22Rv1 (cell line): ENCODE measurements at regions not wholly inside any gene's neighbourhood (a gene's known extent, or its start where the extent isn't known, plus 50 kb on each side); places are given as distances from the start of the nearest gene placed in this dataset.

Experiments used
- H3K27ac ChIP-seq: fragments of 450-650 bp; 2 replicates; pipeline ENCODE4 v1.5.1; 2017
- ZFX ChIP-seq: fragments of 450-650 bp; IDR thresholded peaks from 2 replicates; pipeline ENCODE4 v1.6.1; 2017; ENCODE audit warnings: antibody characterized with exemption, borderline replicate concordance
- TF ChIP-seq, protein P1 (sequence below): fragments of 450-650 bp; IDR thresholded peaks from 2 replicates; pipeline ENCODE4 v1.5.1; 2017; ENCODE audit warnings: mild to moderate bottlenecking

DNA sequence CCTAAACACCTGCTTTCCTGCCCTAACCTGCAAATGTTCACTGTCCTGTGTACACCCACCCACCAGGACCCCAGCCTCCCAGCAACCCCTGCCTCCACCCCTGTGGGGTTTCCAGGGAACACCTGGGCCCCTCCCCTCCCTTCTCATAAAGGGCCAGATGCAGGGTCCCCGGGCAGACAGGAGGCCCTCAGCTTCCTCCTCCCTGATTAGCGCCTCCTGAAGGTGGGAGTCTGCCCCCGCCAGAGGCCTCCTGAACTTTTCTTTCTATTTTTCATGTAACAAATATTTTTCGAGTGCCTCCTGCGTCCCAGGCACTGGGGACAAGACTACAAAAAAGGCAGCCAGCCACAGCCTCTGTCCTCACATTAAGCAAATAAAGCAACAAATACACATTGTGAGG is 135.4 kb upstream of the LINGO1 start:
- no peak overlapping the region for H3K27ac ChIP-seq
- no peak for TF ChIP-seq ZFX
- TF ChIP-seq, protein P1, sequence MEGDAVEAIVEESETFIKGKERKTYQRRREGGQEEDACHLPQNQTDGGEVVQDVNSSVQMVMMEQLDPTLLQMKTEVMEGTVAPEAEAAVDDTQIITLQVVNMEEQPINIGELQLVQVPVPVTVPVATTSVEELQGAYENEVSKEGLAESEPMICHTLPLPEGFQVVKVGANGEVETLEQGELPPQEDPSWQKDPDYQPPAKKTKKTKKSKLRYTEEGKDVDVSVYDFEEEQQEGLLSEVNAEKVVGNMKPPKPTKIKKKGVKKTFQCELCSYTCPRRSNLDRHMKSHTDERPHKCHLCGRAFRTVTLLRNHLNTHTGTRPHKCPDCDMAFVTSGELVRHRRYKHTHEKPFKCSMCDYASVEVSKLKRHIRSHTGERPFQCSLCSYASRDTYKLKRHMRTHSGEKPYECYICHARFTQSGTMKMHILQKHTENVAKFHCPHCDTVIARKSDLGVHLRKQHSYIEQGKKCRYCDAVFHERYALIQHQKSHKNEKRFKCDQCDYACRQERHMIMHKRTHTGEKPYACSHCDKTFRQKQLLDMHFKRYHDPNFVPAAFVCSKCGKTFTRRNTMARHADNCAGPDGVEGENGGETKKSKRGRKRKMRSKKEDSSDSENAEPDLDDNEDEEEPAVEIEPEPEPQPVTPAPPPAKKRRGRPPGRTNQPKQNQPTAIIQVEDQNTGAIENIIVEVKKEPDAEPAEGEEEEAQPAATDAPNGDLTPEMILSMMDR: no peak

DNA sequence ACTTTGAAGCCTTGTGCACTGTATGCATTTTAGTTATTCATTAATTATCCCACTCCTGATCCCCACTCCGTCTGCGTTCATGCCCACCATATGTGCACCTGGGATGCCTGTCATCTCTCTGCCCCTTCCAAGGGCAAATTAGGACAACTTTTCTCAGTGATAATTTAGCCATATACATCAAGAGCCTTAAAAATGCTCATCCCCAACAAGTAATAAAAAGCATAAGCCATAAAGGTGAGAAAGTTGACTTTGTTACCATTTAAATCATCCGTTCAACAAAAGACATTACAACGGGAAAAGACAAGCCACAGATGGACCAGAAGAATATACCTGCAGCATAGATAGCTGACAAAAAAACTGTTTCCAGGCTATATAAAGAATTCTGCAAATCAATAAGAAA is 131.4 kb upstream of the LINGO1 start:
- no peak for TF ChIP-seq ZFX
- TF ChIP-seq, protein P1: no peak
- H3K27ac ChIP-seq: no peak overlapping the region

DNA sequence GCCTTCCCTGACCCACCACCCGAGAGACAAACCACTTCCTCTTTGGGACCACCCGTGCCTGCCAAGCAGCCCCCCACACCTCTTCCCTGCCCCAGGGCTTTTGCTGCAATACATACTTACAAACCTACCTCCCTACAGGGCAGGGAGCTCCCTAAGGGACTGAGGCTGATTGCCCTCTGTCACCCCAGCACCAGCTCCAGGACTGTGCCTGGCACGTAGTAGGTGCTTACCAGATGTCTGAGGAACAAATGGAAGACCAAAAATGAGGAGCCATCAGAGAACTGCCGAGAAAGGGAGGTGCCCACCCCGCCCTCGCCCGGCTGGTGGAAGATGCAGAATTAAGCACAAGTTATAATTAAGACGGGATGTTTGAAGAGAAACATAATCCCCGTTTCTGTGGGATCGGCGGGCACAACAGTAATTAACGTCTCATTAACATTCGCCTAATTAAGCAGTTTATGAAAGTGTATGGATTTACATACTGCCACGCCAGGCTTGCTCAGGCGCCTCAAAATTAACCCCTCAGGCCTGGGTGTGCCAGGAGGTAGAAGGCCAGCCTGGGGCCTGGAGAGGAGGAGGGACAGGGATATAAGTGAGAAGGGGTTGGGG is 130.1 kb upstream of the LINGO1 start:
- no peak overlapping the region for H3K27ac ChIP-seq
- no peak for TF ChIP-seq ZFX
- TF ChIP-seq, protein P1: no peak

DNA sequence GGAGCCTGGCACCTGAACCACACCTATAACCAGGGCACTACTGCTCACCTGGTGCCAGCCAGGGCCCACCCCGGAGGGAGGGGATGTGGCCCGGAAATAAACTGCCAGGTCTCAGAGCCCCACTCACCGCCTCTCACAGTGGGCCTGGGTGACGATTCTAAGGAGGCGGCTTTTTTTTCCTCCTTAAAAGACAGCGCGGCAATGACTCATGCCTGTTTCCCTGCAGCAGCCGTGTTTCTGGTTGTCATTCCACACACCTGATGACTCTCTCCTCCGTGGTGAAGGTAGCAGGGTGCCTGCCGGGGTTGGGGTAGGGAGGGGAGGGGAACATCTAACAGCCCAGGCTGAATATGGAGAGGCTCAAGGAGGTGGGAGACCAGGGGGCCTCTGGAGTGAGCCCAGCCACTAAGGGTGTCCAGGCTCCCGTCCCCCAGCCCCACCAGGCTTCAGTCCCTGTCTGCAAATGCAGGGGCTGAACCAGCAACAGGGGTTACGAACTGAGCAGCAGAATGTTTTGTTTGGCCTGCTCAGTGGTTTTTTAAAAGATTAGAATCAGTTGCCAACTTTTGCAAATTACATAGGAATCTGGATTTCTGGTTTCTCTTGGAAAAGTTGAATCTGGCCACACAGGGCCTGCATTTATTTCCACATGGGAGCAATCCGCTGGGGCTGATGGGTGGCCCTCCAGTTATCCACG is 127.3 kb upstream of the LINGO1 start:
- H3K27ac ChIP-seq: no peak overlapping the region
- TF ChIP-seq ZFX: no peak
- TF ChIP-seq, protein P1: no peak

DNA sequence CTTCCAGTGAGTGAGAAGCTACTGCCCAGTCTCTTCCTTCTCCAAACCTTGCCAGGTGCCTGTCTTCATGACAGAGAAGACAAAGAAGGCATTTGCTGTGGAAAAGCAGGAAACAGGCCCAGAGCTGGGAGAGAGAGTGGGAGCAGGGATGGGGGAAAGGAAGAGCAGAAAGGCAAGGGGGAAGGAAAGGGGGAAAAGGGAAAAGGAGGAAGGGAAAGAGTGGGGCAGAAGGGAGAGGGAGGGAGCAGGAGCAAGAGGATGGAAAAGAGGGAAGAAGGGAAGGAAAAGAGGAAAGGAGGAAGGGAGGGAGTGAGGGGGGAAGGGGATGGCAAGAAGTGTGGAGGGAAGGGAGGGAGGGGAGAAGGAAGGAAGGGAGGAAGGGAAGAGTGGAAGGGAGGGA is 121.2 kb upstream of the LINGO1 start:
- no peak overlapping the region for H3K27ac ChIP-seq
- TF ChIP-seq, protein P1: no peak
- no peak for TF ChIP-seq ZFX

DNA sequence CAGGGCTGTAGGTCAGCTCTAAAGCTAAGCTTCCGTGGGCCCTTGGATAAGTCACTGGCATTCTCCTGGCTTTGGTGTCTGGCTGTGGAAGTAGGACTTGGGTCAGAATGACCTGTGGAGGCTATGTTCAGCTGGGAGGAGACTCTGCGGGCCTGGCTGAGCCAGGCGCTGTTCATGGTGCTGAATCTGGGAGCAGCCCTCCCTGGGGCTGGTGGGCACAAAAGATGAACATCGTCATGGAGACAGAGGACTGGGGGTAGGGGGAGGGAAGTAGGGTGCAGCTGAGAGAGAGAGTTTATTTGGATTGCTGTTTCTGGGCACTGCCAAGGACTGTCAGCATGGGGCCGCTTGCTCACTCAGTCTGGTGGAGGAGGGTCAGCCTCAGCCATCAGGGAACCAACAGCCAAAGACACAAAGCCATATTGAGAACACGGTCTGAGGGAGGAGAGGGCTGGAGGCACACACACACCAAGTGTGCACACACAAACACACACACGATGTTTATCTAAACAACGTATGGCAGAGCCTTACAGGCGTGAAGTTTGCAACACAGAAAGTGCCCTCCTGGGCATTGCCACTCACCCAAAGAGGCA is 120.7 kb upstream of the LINGO1 start:
- no peak for TF ChIP-seq ZFX
- TF ChIP-seq, protein P1: no peak
- H3K27ac ChIP-seq: no peak overlapping the region

DNA sequence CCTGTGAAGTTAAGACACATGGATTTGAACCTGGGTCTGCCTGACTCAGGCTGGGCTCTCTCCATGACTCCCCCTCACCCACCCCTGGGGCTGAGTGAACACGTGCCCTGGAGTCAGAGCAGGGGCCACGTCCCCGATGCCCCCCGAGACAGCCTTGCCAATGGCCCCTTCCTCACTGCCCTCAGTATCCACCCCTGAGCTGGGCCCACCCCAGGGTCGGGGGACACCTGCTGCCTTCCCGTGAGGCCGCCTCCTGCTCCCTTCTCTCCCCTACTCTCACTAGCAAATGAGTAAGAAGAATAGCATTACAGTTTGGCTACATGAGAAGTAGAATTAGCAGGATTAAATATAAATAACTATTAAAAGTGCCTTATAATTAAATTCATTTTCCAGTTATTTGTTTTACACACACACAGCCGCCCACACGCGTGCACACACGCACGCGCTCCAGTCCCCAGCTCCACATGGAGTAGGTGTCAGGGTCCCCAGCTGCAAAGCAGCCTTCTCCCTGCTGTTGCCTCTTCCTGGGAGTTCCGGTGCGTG is 117.4 kb upstream of the LINGO1 start:
- TF ChIP-seq, protein P1: no peak
- TF ChIP-seq ZFX: no peak
- H3K27ac ChIP-seq: no peak overlapping the region
